ENCODE measurements at regions not wholly inside any gene's neighbourhood (a gene's known extent, or its start where the extent isn't known, plus 50 kb on each side); places are given as distances from the start of the nearest gene placed in this dataset.

- Histone ChIP-seq H3K4me3 (no peak overlapping the region), H3K27ac (no peak overlapping the region), H3K4me1 (no peaks in the 10 kb centered on the region), H3K36me3 (replicated peaks in 1 of 2; ENCODE audit: insufficient read depth in 1 of 2, low read depth in 2 of 2) (no peaks in the 10 kb centered on the region), H3K9me3 (no peaks in the 10 kb centered on the region), H3K27me3 (no peaks in the 10 kb centered on the region)
- no peak for ATAC-seq
- intact Hi-C loops (cut with DNase I), result no loop called here
- 60 to 63% methylated on average over 4 of the region's 4 CpGs for WGBS, 2 donors
- TF ChIP-seq POLR2A (IDR thresholded peaks at IDR 0.05) (no peak), CTCF (IDR thresholded peaks at IDR 0.05) (no peak)
- DNase-seq, result no peak
Measured at GRCh38 chr13:103331924-103332323, 265.7 kb upstream of the SLC10A2 start.

GRCh38 chr13:103328899-103329298 is 262.7 kb upstream of the SLC10A2 start:
- intact Hi-C loops (cut with DNase I), result no loop called here
- DNase-seq, result no peak

GRCh38 chr13:103326326-103326725 is 260.1 kb upstream of the SLC10A2 start:
- WGBS, 2 donors, result 41 to 57% methylated on average over 2 of the region's 2 CpGs
- Histone ChIP-seq H3K27me3 (no peaks in the 10 kb centered on the region), H3K9me3 (no peaks in the 10 kb centered on the region), H3K36me3 (replicated peaks in 1 of 2; ENCODE audit: insufficient read depth in 1 of 2, low read depth in 2 of 2) (no peaks in the 10 kb centered on the region), H3K4me1 (no peaks in the 10 kb centered on the region), H3K4me3 (no peak overlapping the region), H3K27ac (no peak overlapping the region)
- ATAC-seq, result no peak
- TF ChIP-seq POLR2A (IDR thresholded peaks at IDR 0.05) (no peak), CTCF (IDR thresholded peaks at IDR 0.05) (no peak)
- intact Hi-C loops (cut with DNase I), result no loop called here
- DNase-seq, result no peak

More at GRCh38 chr13:103328899-103329298, 262.7 kb upstream of the SLC10A2 start:
- H3K27me3 ChIP-seq, result no peaks in the 10 kb centered on the region
- no peak for ATAC-seq
- no peak overlapping the region for H3K4me3 ChIP-seq
- H3K9me3 ChIP-seq, result no peaks in the 10 kb centered on the region
- H3K27ac ChIP-seq, result no peak overlapping the region
- TF ChIP-seq CTCF (IDR thresholded peaks at IDR 0.05) (no peak), POLR2A (IDR thresholded peaks at IDR 0.05) (no peak)
- 32 to 33% methylated on average over 1 of the region's 1 CpG for WGBS, 2 donors
- H3K4me1 ChIP-seq, result no peaks in the 10 kb centered on the region
- no peaks in the 10 kb centered on the region for H3K36me3 ChIP-seq (replicated peaks in 1 of 2; ENCODE audit: insufficient read depth in 1 of 2, low read depth in 2 of 2)

- intact Hi-C loops (cut with DNase I), result no loop called here
- no peak for ATAC-seq
- TF ChIP-seq POLR2A (IDR thresholded peaks at IDR 0.05), result no peak
- no peak for TF ChIP-seq CTCF (IDR thresholded peaks at IDR 0.05)
- H3K27ac ChIP-seq, result no peak overlapping the region
- no peaks in the 10 kb centered on the region for H3K36me3 ChIP-seq (replicated peaks in 1 of 2; ENCODE audit: insufficient read depth in 1 of 2, low read depth in 2 of 2)
- H3K4me1 ChIP-seq, result no peaks in the 10 kb centered on the region
- WGBS, 2 donors, result 20 to 42% methylated on average over 2 of the region's 2 CpGs
- DNase-seq, result no peak
- no peaks in the 10 kb centered on the region for H3K27me3 ChIP-seq
- H3K9me3 ChIP-seq, result no peaks in the 10 kb centered on the region
- no peak overlapping the region for H3K4me3 ChIP-seq
Measured at GRCh38 chr13:103325672-103326071, 259.5 kb upstream of the SLC10A2 start.

GRCh38 chr13:103324641-103325040 is 258.4 kb upstream of the SLC10A2 start:
- Histone ChIP-seq H3K36me3 (replicated peaks in 1 of 2; ENCODE audit: insufficient read depth in 1 of 2, low read depth in 2 of 2) (no peaks in the 10 kb centered on the region), H3K4me3 (no peak overlapping the region), H3K27ac (no peak overlapping the region), H3K9me3 (no peaks in the 10 kb centered on the region), H3K27me3 (no peaks in the 10 kb centered on the region), H3K4me1 (no peaks in the 10 kb centered on the region)
- WGBS, 2 donors, result 24 to 38% methylated on average over 2 of the region's 2 CpGs
- no peak for ATAC-seq
- TF ChIP-seq CTCF (IDR thresholded peaks at IDR 0.05) (no peak), POLR2A (IDR thresholded peaks at IDR 0.05) (no peak)
- intact Hi-C loops (cut with DNase I), result no loop called here
- no peak for DNase-seq
